CD8-positive, alpha-beta memory T cell (primary cell): ENCODE measurements at regions not wholly inside any gene's neighbourhood (a gene's known extent, or its start where the extent isn't known, plus 50 kb on each side); places are given as distances from the start of the nearest gene placed in this dataset.
"Not testable (repeated sequence)": the region's sequence is repeated elsewhere in the genome, so short reads cannot be mapped to it uniquely, and the experiment has no call there.

Experiments used
- CTCF ChIA-PET: fragments of 350-600 bp; sonication (Branson Sonifier 250); formaldehyde crosslinking; loops from one replicate; lab custom pipeline; 2021; ENCODE audit warnings: antibody characterized with exemption; lab: Charles Lee
- POLR2A ChIA-PET: fragments of 350-600 bp; sonication (Branson Sonifier 250); formaldehyde crosslinking; loops from one replicate; lab custom pipeline; 2021; ENCODE audit warnings: antibody characterized with exemption; lab: Charles Lee
- DNase-seq, 5 donors: peaks; one replicate each; pipeline versions ENCODE4 v3.0.0 to v3.0.0-alpha.2; 2020 to 2022; ENCODE audit warnings: mixed read lengths in 1 of 5
- H3K27ac ChIP-seq: one replicate; pipeline ENCODE4 v1.7.0; 2013; ENCODE audit warnings: low read depth, mild to moderate bottlenecking, low read length, moderate library complexity
- H3K27me3 ChIP-seq: 2 replicates; pipeline ENCODE4 v1.7.0; 2013; ENCODE audit warnings: low read length, mild to moderate bottlenecking; ENCODE audit not compliant: insufficient read depth, poor library complexity, severe bottlenecking
- H3K36me3 ChIP-seq: 2 replicates; pipeline ENCODE4 v1.7.0; 2013; ENCODE audit warnings: mild to moderate bottlenecking, low read length, moderate library complexity; ENCODE audit not compliant: insufficient read depth
- H3K4me1 ChIP-seq: 2 replicates; pipeline ENCODE4 v1.7.0; 2013; ENCODE audit warnings: mild to moderate bottlenecking, low read length, moderate library complexity; ENCODE audit not compliant: insufficient read depth
- H3K4me3 ChIP-seq: 2 replicates; pipeline ENCODE4 v1.7.0; 2013; ENCODE audit warnings: mild to moderate bottlenecking, low read length
- H3K9me3 ChIP-seq: 2 replicates; pipeline ENCODE4 v1.7.0; 2013; ENCODE audit warnings: mild to moderate bottlenecking, low read length
- H3K27ac Mint-ChIP-seq, 8 donors: one replicate each; pipeline ENCODE4 v1.8.0; 2020 to 2021; ENCODE audit warnings: mixed read lengths in 8 of 8, mild to moderate bottlenecking in 6 of 8, inconsistent platforms in 3 of 8, moderate library complexity in 3 of 8
- H3K27me3 Mint-ChIP-seq, 2 donors: one replicate each; pipeline ENCODE4 v1.8.0; 2020 to 2021; ENCODE audit warnings: mixed read lengths in 2 of 2, mild to moderate bottlenecking in 1 of 2, moderate library complexity in 1 of 2
- H3K36me3 Mint-ChIP-seq, 3 donors: one replicate each; pipeline ENCODE4 v1.8.0; 2020 to 2021; ENCODE audit warnings: mixed read lengths in 3 of 3, inconsistent platforms in 1 of 3, mild to moderate bottlenecking in 1 of 3
- H3K4me1 Mint-ChIP-seq, 3 donors: one replicate each; pipeline ENCODE4 v1.8.0; 2020 to 2021; ENCODE audit warnings: mixed read lengths in 3 of 3, inconsistent platforms in 1 of 3, mild to moderate bottlenecking in 1 of 3
- H3K4me3 Mint-ChIP-seq, 7 donors: one replicate each; pipeline ENCODE4 v1.8.0; 2020 to 2021; ENCODE audit warnings: mixed read lengths in 7 of 7, mild to moderate bottlenecking in 6 of 7, moderate library complexity in 4 of 7, inconsistent platforms in 2 of 7
- H3K9me3 Mint-ChIP-seq, 5 donors: one replicate each; pipeline ENCODE4 v1.8.0; 2020 to 2022; ENCODE audit warnings: mixed read lengths in 5 of 5, mild to moderate bottlenecking in 3 of 5, moderate library complexity in 2 of 5, inconsistent platforms in 1 of 5

GRCh38 chr1:70720109-70720508 is 309.0 kb downstream of the CTH start:
- no peaks in the 10 kb centered on the region for H3K36me3 ChIP-seq
- H3K27me3 ChIP-seq = no peaks in the 10 kb centered on the region
- Mint-ChIP-seq H3K4me1 (no peaks in the 10 kb centered on the region), H3K9me3 (peaks cover 6 to 15% (median 12%) of the 10 kb centered on the region in 5 donors), H3K27ac (no peak overlapping the region), H3K36me3 (no peaks in the 10 kb centered on the region), H3K27me3 (no peaks in the 10 kb centered on the region), H3K4me3 (no peak overlapping the region)
- no peak for DNase-seq
- no peak overlapping the region for H3K27ac ChIP-seq
- H3K9me3 ChIP-seq = peaks cover under 1% of the 10 kb centered on the region
- H3K4me3 ChIP-seq = no peak overlapping the region
- no peaks in the 10 kb centered on the region for H3K4me1 ChIP-seq
- ChIA-PET CTCF (no interaction called here), POLR2A (no interaction called here)

DNA sequence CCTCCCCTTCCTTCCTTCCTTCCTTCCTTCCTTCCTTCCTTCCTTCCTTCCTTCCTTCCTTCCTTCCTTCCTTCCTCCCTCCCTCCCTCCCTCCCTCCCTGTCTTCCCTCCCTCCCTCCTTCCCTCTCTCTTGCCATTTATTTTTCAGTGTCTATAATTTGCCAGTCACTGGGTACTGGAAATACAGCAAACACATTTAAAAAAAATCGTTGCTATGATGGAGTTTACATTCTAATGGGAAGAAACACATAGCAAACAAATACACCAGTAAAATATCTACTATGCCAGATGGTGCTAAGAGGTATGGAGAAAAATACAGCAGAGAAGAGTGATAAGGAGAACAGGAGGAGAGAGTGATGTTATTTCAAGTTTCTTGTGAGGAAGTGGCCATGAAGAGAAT is 309.5 kb downstream of the CTH start:
- no peak overlapping the region for H3K27ac ChIP-seq
- no peaks in the 10 kb centered on the region for H3K36me3 ChIP-seq
- no peak overlapping the region for H3K4me3 ChIP-seq
- H3K9me3 ChIP-seq = peaks cover 5% of the 10 kb centered on the region
- no peak for DNase-seq
- ChIA-PET POLR2A (no interaction called here), CTCF (no interaction called here)
- Mint-ChIP-seq H3K4me1 (no peaks in the 10 kb centered on the region), H3K9me3 (peaks cover 10 to 19% (median 15%) of the 10 kb centered on the region in 5 donors), H3K27ac (no peak overlapping the region), H3K36me3 (no peaks in the 10 kb centered on the region), H3K27me3 (no peaks in the 10 kb centered on the region), H3K4me3 (no peak overlapping the region)
- no peaks in the 10 kb centered on the region for H3K27me3 ChIP-seq
- H3K4me1 ChIP-seq = no peaks in the 10 kb centered on the region

DNA sequence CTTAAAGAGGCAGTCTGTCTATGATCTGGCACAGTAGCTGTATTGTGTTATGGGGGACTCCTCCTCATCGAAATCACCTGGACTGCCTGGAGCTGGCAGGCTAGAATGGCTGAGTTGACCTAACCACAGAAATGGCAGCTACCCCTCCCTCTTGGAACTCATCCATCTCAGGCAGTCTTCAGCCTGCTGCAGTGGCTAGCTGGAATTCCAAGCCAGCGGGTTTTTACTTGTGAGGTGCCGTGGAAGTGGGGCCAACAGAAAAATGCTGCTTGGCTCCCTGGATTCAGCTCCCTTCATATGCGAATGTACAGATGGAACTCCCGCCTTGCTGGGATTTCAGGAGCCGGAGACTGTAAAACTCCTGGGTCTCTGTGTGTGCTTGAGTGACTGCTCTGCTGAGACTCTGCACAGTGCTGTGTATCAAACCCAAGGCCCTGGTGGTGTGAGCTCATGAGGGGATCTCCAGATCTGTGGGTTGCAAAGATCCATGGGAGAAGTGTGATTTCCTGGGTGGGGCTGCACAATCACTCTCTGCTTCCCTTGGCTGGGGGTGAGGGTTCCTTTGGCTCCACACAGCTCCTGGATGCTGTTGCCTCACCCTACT is 316.9 kb downstream of the CTH start:
- DNase-seq = no peak
- Mint-ChIP-seq H3K9me3 (peaks cover 6 to 34% (median 30%) of the 10 kb centered on the region in 5 donors), H3K4me1 (no peaks in the 10 kb centered on the region), H3K4me3 (no peak overlapping the region), H3K27ac (no peak overlapping the region), H3K27me3 (no peaks in the 10 kb centered on the region), H3K36me3 (no peaks in the 10 kb centered on the region)
- POLR2A ChIA-PET = no interaction called here
- Histone ChIP-seq H3K9me3 (peaks cover 5% of the 10 kb centered on the region), H3K27me3 (no peaks in the 10 kb centered on the region), H3K27ac (no peak overlapping the region), H3K4me1 (no peaks in the 10 kb centered on the region), H3K4me3 (no peak overlapping the region), H3K36me3 (no peaks in the 10 kb centered on the region)
- CTCF ChIA-PET = no interaction called here

DNA sequence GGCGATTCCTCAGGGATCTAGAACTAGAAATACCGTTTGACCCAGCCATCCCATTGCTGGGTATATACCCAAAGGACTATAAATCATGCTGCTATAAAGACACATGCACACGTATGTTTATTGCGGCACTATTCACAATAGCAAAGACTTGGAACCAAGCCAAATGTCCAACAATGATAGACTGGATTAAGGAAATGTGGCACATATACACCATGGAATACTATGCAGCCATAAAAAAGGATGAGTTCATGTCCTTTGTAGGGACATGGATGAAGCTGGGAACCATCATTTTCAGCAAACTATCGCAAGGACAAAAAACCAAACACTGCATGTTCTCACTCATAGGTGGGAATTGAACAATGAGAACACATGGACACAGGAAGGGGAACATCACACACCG is 311.1 kb downstream of the PTGER3 start:
- H3K4me3 ChIP-seq, CTCF ChIA-PET, DNase-seq, H3K9me3 ChIP-seq, H3K27me3 ChIP-seq, H3K27ac ChIP-seq, H3K4me1 Mint-ChIP-seq, H3K4me1 ChIP-seq, H3K36me3 ChIP-seq, H3K36me3 Mint-ChIP-seq, H3K27me3 Mint-ChIP-seq, H3K27ac Mint-ChIP-seq, POLR2A ChIA-PET, H3K4me3 Mint-ChIP-seq: not testable (repeated sequence)
- H3K9me3 Mint-ChIP-seq = peaks cover 0 to 26% (median 4%) of the 10 kb centered on the region in 5 donors

DNA sequence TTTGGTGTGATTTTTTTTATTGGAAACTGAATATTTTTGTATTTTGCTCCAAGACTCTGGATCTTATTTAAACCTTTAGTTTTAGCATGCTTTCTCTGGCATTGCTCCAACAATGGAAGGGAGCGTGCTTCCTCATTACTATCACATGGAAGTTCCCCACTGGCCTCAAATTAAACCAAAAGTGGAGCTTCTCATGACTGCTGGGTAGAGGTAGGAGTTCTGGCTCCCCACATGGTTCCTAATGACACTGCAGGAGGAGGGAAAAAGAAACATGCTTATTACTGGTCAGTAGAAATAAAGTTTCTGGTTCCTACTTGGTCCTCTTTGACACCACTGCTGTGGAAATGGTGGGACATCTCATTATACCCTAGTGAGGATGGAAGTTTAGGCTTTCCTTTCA is 310.5 kb downstream of the PTGER3 start:
- Histone ChIP-seq H3K4me3 (no peak overlapping the region), H3K27ac (no peak overlapping the region), H3K9me3 (no peaks in the 10 kb centered on the region), H3K4me1 (no peaks in the 10 kb centered on the region), H3K27me3 (no peaks in the 10 kb centered on the region), H3K36me3 (no peaks in the 10 kb centered on the region)
- CTCF ChIA-PET = no interaction called here
- no peaks in the 10 kb centered on the region for H3K36me3 Mint-ChIP-seq
- no peaks in the 10 kb centered on the region for H3K4me1 Mint-ChIP-seq
- H3K9me3 Mint-ChIP-seq = peaks cover 0 to 28% (median 4%) of the 10 kb centered on the region in 5 donors
- no peak overlapping the region for H3K4me3 Mint-ChIP-seq
- DNase-seq = no peak
- POLR2A ChIA-PET = no interaction called here
- H3K27me3 Mint-ChIP-seq = no peaks in the 10 kb centered on the region
- no peak overlapping the region for H3K27ac Mint-ChIP-seq

- ChIA-PET POLR2A (no interaction called here), CTCF (no interaction called here)
- Histone ChIP-seq H3K4me1 (no peaks in the 10 kb centered on the region), H3K4me3 (no peak overlapping the region), H3K9me3 (no peaks in the 10 kb centered on the region), H3K27me3 (no peaks in the 10 kb centered on the region), H3K27ac (no peak overlapping the region), H3K36me3 (no peaks in the 10 kb centered on the region)
- Mint-ChIP-seq H3K27ac (no peak overlapping the region), H3K36me3 (no peaks in the 10 kb centered on the region), H3K4me1 (no peaks in the 10 kb centered on the region), H3K4me3 (no peak overlapping the region), H3K27me3 (no peaks in the 10 kb centered on the region), H3K9me3 (peaks cover 0 to 27% (median 10%) of the 10 kb centered on the region in 5 donors)
- DNase-seq = no peak
Observed at GRCh38 chr1:70738624-70739023, 309.0 kb downstream of the PTGER3 start.

GRCh38 chr1:70745199-70745598 is 302.4 kb downstream of the PTGER3 start:
- DNase-seq = no peak
- Histone ChIP-seq H3K4me3 (no peak overlapping the region), H3K27ac (no peak overlapping the region), H3K36me3 (no peaks in the 10 kb centered on the region), H3K9me3 (no peaks in the 10 kb centered on the region), H3K27me3 (no peaks in the 10 kb centered on the region), H3K4me1 (no peaks in the 10 kb centered on the region)
- Mint-ChIP-seq H3K27ac (no peak overlapping the region), H3K36me3 (no peaks in the 10 kb centered on the region), H3K4me1 (no peaks in the 10 kb centered on the region), H3K4me3 (no peak overlapping the region), H3K27me3 (peaks cover 0 to 3% of the 10 kb centered on the region in 2 donors), H3K9me3 (peaks cover 31 to 57% (median 50%) of the 10 kb centered on the region in 5 donors)
- ChIA-PET POLR2A (no interaction called here), CTCF (no interaction called here)

DNA sequence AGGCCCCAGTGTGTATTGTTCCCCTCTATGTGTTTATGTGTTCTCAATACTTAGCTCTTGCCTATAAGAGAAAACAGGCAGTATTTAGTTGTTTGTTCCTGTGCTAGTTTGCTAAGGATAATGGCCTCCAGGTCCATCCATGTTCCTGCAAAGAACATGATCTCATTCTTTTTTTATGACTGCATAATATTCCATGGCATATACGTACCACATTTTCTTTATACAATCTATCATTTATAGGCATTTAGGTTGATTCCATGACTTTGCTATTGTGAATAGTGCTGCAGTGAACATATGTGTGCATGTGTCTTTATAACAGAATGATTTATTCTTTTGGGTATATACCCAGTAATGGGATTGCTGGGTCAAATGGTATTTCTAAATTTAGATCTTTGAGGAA is 301.6 kb downstream of the PTGER3 start:
- peaks cover 37 to 59% (median 50%) of the 10 kb centered on the region in 5 donors for H3K9me3 Mint-ChIP-seq
- DNase-seq, POLR2A ChIA-PET, H3K4me3 ChIP-seq, H3K9me3 ChIP-seq, H3K4me1 ChIP-seq, H3K36me3 ChIP-seq, CTCF ChIA-PET, H3K36me3 Mint-ChIP-seq, H3K4me3 Mint-ChIP-seq, H3K27ac ChIP-seq, H3K4me1 Mint-ChIP-seq, H3K27ac Mint-ChIP-seq, H3K27me3 Mint-ChIP-seq, H3K27me3 ChIP-seq: not testable (repeated sequence)

GRCh38 chr1:70747123-70747522 is 300.5 kb downstream of the PTGER3 start:
- H3K27me3 Mint-ChIP-seq, H3K36me3 Mint-ChIP-seq, H3K27me3 ChIP-seq, H3K36me3 ChIP-seq, H3K27ac ChIP-seq, H3K4me1 ChIP-seq, CTCF ChIA-PET, POLR2A ChIA-PET, H3K4me3 ChIP-seq, H3K27ac Mint-ChIP-seq, H3K9me3 ChIP-seq, H3K4me1 Mint-ChIP-seq, H3K4me3 Mint-ChIP-seq, DNase-seq: not testable (repeated sequence)
- H3K9me3 Mint-ChIP-seq = peaks cover 42 to 59% (median 53%) of the 10 kb centered on the region in 5 donors
